Stimulated activated CD4-positive, alpha-beta T cell treated with anti-CD3 and anti-CD28 coated beads, Interleukin-15, amount 100 ng/mL, for 48 hours (primary cell): ENCODE measurements at regions not wholly inside any gene's neighbourhood (a gene's known extent, or its start where the extent isn't known, plus 50 kb on each side); places are given as distances from the start of the nearest gene placed in this dataset.

ENCODE experiments used
- DNase-seq, 2 donors: peaks; one replicate each; pipeline ENCODE4 v3.0.0-alpha.2; 2020; ENCODE audit warnings: low read depth in 2 of 2

DNA sequence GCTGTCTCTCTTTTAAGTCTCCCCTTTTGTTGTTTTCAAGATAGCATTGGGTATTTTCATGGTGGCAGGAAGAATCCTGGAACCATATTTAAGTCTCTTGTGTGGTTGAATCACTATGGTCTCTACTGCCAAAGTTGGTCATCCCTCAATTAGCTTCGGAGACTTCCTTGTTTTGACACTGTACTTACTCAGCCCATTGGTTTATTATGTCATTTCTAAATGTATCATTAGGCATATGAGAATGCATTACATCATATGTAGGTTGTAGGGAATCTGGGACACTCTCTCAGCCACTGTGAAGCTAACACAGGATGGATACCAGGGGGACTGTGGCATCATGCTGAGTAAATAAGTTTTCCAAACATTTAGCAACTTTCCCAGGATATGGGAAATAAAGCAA lies 211.8 kb downstream of the DTHD1 start:
- DNase-seq = no peak

DNA sequence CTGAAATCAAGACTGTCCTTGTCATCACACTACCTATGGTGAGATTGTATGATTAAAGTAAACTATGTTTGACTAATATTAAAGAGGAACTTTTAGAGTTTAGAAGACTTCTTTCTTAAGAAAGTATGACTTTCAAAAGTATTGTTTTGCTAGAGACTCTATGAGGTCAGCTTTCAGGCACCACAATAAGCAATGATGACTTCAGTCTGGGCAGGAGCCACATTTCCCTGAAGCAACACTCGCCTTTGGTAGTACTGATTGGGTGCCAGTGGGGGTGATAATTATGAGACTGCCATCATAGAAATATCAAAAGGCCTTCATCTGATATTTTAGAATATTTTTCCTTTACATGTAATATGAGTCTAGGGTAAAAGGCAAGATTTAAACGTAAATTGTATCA lies 212.6 kb downstream of the DTHD1 start:
- no peak for DNase-seq

DNA sequence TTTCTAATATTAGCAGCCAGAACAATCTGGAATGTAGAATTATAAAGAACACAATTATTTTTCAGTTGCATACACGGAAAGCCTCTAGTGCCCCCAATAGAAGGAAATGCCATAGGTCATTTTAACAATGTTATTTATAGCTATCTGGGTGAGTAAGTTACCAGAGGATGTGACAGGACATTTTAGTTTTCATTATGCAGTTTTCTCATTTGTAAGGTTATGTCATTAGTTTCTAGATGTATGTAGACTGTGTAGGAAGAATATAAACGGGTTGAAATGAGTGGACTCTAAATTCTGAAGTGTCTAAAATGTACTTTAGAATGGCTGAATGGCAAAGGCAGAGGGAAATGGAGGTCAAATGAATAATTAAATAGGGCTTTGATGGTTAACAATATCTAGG lies 213.3 kb downstream of the DTHD1 start:
- no peak for DNase-seq

DNA sequence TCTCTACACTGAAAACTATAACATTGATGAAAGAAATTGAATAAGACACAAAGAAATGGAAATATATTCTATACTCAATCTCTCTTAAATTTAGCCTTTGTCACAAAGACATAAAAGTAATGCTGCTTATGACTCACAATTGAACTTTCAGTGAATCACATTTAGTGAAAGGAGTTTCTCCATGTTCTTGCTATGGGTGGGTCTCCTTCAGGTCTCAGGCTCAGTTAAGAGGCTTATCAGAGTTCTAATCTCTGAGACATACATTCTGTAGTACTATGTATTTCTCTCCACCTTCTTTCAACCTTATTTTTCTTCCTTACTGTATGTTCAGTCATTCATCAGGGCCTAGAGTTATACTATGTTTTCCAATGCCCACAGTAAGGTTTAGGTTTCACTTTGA lies 220.9 kb downstream of the DTHD1 start:
- DNase-seq = no peak

DNA sequence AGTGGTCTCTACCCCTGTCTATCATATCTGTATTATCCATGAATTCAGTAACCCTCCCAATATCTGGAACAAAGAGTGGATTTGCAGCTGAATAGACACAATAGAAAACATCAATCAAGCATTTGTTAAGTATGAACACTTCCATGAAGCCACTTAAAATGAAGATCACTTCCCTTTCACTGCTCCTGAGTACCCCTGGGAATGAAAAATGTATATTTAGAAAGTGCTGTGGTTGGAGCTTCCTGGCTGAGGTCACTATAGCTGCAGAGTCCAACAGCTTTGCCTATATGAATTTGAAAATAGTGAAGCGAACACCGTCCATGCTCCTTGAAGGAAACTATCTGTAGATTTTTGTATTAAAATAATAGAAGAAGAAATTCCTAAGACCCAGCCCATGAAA lies 227.0 kb downstream of the DTHD1 start:
- DNase-seq = no peak

DNA sequence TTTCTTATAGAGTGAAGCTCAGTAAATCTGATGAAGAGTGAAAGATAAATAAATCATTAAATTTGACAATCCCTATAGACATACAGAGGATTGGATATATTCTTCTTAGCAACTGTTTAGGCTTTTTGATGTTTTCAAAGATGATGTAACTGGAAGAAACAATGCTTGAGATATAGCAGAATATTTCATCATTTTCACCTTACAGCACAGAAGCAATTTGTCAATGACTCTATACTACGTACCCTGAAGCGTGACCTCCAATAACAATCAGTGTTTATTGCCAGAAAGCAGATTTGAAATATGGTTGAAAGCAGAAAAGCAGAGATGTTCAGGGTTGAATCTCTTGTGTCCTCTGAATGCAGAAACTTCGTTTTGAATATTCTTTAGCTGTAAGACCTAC lies 228.4 kb downstream of the DTHD1 start:
- no peak for DNase-seq

DNA sequence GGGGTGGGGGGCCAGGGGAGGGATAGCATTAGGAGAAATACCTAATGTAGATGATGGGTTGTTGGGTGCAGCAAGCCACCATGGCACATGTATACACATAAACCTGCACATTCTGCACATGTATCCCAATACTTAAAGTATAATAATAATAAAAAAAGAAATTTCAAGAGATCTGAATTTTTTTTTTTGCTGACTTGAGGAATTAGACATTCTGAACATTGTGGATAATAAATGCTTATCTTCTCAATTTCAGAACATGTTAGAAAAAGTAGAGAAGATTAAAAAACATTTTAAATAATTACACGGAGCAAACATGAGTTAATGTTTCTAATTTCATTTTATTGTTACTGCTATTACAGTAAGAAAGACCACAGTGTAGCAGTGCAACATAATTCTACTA lies 230.4 kb downstream of the DTHD1 start:
- no peak for DNase-seq

DNA sequence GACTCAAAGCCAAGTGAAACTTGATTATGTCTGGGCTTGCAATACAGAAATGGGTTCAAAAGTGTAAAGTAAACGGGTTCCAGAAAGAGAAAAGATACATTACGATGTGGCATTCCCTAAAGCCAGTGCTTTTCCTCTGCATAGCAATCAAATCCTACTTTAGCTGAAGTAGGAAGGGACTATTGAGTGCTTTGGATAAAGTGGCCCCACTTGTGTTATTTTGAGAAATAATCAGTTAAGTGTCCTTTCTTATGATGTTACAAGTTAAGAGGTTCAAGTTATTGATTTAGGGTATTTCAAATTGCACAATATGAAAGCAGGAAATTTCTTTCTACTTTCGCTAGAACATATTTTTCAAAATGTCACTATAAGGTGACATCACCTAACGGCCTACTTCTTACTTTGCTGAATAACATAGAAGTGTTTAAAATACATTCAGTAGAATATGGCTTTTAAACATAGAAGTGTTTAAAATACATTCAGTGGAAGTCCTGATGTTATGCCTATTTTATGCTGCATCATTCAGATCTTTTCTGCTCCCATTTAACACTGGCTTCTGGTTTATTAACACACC lies 235.2 kb downstream of the DTHD1 start:
- DNase-seq = no peak

DNA sequence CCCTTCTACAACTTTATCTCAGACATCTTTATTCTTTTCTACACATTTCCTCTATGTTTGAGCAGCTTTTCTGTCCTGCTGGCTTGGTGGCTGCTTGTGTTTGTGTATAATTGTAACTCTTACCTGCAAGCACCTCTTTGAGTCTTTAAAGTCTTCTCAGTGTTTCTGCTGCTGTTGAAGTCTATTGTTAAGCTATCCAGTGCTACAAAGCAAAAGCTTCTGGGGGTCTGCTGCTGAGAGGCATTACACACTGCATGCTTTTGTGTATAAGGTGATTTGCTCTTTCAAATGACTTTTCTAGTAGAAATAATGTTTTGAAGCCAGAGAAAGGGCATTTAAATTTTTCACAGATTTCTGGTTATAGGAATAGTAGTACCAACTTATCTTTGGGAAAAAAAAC lies 241.8 kb downstream of the DTHD1 start:
- no peak for DNase-seq

DNA sequence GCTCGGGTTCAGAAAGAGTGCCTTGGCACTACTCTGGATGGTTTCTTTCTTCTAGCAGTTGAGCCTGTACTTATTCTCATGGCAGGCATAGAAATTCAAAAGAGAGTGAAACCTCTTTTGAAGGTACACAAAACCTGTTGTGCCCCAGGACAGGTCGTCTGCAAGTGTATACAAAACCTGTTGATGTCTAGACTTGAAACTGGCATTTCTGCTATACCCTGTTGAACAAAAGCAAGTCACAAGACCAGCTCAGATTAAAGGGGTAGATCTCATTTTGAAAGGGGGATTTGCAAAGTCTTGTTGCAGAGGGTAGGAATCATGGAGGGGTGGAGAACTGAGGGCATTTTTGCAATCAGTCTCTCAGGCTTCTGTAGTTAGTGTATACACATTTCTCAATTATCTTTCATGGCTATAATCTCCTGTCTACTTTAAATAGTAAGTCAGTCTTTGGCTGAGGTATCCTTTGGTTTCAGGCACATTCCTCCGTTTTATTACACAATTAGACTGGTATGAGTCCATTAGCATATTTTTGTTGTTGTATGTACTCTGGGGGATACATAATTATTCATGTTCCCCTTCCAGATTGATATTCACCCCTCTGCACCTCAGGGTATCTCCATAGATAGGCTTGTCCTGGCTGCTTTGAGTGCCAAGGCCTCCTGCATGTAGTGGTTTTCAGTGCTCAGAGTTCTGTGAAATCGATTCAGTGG lies 251.4 kb downstream of the DTHD1 start:
- no peak for DNase-seq

DNA sequence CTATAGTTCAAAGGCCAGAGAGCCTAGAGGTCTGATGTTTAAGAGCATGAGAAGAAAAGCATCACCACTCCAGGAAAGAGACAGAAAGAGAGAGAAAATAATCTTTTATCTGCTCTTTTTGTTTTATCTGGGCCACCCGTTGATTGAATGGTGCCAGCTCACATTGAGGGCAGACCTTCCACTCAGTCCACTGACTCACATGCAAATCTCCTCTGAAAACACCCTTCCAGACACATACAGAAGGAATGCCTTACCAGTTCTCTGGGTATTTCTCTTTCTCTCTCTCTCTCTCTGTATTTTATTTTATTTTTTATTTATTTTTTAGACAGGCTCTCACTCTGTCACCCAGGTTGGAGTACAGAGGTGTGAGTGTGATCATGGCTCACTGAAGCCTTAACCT lies 252.5 kb downstream of the DTHD1 start:
- no peak for DNase-seq

DNA sequence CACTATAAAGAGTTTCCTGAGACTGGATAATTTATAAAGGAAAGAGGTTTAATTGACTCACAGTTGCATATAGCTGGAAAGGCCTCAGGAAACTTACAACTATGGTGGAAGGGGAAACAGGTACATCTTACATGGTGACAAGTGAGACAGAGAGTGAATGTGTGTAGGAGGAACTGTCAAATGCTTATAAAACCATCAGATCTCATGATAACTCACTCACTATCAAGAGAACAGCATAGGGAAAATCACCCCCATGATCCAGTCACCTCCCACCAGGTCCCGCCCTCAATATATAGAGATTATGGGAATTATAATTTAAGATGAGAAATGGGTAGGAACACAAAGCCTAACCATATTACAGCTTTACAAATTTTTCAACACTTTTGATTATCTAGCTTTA lies 266.0 kb downstream of the DTHD1 start:
- DNase-seq = no peak

DNA sequence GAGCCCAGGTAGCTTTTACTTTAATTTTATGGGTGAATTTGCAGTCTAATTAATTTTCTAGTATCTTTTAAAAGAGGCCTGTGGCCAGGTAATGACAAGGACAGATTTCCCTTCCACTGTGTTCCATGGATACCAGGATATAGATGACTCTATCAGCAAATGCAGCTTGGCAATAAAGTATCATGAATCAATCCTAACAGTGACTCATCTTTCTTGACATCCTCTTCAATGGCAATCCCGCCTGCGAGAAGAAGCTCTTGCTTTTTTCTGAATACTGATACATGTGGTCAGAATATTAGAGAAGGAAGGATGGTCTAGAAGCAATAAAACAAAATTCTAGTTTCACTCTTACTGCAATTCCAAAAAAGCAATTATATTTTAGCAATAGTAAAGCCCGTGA lies 267.8 kb downstream of the DTHD1 start:
- no peak for DNase-seq

DNA sequence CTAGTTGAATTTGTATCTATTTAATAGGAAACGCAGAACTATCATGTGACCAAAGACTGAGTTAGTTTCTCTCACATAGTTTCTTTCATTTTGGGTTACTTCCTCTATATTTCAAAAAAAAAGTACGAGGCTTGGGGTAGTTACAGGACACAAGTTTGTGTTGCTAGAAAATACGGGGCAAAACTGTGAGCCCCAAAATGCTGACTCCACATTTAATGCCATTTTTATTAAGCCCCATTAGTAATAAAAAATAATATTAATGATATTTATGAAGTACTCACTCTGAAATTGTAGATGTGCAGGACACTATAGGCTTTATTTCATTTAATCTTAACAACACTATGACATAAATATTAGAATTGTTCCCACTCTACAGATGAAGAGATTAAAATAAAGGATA lies 268.6 kb downstream of the DTHD1 start:
- no peak for DNase-seq

DNA sequence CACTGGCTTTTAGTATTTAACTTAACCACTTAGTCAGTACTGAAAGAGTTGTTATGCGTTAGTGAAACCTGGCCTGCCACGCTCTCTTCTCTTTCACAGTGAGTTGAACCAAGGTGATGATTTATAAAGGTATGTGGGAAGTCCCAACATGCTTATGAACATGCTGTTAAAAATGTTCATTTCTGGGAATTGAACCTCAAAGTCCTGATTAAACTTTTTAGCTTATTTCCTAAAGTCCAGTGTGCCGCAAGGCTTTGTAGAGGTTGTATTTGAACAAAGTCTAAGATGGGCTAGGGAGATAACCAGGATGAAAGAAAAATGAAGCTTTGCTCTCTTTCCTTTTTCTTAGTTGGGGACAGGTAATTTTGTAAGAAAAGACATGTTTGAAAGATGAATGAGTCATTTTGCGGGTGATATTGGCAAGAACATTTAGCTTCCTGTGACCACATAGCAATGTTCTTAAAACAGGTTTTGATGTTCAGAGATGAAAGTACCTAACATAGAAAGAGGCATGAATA lies 270.3 kb downstream of the DTHD1 start:
- peak; percentile 5 to 15 for DNase-seq

DNA sequence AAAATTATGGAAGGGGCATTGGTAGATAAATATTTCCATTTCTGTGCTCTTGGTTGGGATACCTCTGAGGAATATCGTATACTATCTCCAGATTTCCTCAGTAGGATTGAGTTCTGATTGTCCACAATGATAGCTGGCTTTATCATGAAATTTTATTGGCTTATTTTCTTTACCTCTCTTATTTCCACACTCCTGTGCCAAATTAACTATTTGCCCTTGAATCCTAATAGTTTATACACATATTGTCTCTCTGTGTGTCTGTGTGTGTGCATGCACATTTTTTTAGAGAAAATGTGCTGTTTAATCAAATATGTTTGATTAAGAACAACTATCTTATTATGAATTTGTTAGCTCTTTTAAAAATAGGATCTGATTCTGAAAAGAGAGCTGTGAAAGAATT lies 271.6 kb downstream of the DTHD1 start:
- no peak for DNase-seq

DNA sequence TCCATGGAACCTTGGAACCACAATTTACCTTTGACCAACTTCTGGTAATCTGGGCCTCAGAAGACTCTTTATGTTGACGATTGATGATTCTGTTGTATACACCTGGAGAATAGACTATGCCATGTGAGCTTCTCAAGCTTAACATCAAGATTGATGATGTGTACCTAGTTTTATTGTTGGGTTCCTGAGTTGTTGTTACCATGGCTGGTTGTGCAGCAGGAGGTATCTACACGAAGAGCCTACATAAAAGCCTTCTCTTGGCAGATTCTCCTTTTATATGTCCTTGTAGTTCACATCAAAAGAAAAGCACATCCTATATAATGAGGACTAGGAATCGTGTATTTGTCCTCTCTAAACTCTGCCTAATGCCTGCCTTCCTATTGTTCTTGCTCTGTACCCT lies 272.0 kb downstream of the DTHD1 start:
- DNase-seq = no peak

DNA sequence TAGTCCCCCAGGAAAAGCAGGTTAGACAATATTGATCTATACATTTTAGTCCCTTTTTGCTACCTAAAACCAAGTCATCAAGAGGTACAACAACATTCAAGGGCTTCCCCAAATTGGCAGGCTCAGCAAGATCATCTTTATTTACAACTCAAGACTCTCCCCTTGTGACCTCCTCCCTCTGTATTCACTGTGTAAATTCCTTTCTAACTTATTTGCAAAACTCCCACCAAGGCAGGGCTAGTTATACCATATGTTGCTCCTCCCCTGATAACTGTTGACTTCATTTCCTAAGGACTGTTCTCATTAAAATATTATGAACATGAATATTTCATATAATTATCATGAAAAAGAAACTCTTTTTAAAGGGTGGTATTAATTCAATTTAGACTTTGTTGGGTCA lies 275.6 kb downstream of the DTHD1 start:
- DNase-seq = no peak

DNA sequence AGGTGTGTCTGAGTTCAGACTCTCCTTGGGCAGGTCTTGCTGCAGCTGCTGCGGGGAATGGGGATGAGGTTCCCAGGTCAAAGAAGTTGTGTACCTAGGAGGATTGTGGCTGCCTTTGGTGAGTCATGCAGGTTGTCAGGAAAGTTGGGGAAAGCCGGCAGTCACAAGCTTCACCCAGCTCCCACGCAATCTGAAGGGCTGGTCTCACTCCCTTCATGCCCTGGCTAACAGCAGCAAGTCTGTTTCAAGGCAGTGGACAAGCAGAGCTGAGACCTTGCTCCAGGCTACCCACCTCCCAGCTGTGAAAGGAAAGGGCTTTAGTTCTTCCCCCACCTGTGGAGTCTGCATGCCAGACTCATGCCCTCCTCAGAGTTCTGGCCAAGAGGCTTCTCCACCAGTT lies 287.2 kb downstream of the DTHD1 start:
- DNase-seq = no peak

DNA sequence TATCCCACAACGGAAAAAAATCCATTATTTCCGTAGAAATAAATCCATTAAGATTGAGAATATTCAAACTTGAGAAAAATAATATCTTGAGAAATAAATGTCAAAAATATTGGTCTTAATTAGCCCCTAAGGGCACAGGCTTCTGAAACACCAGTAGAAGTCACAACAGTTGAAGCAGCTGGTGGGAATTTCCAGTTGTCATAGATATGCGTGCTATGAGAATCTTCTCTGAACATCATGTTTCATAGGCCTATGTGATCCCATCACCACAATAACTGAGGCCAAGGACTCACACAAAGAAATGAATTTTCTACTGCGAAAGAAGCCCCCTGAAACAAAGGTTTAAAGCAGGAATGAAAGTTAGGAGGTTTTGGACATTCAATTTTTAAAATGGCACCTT lies 292.0 kb downstream of the DTHD1 start:
- DNase-seq = no peak

DNA sequence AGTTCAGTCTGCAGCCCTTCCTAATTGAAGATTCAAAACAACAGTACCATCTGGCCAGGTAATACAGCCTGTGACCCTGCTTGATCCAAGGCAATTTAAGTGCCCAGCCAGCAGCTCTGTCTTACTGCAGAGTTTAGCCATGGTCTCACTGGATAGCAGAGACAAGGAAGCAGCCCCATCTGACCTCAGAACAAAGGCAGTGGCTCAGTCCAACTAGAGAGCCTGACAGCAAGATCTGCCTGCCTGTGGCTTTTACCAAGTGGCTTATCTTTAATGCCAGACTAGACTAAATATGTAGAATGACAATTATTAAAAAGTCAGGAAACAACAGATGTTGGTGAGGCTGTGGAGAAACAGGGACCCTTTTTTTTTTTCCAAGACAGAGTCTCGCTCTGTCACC lies 293.4 kb downstream of the DTHD1 start:
- DNase-seq = no peak

DNA sequence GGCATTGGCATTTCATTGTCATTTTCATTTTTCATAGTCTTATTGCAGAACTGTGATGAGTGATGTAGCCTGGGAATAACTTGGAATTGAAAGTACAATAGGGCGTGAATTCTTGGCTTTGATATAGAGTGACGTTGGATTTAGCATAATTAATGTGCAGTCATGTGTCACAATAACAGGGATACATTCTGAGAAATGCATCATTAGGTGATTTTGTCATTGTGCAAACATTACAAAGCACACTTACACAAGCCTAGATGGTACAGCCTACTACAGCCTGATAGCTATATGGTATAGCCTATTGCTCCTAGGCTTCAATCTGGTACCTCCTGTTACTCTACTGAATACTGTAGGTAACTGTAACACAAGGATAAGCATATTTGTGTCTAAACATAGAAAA lies 300.8 kb downstream of the DTHD1 start:
- no peak for DNase-seq

DNA sequence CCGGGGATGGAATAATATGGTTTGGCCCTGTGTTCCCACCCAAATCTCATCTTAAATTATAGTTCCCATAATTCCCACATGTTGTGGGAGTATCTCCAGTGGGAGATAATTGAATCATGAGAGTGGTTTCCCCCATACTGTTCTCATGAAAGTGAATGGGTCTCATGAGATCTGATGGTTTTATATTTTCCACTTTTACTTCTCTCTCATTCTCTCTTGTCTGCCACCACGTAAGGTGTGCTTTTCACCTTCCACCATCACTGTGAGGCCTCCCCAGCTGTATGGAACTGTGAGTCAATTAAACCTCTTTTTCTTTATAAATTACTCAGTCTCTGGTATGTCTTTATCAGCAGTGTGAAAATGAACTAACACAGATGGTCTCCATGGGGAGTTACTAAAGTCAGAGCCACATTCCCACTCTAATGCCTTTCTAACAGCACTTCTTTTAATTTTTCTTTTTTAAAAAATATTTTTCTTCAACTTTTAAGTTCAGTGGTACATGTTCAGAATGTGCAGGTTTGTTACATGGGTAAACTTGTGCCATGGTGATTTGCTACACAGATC lies 306.6 kb downstream of the DTHD1 start:
- no peak for DNase-seq

DNA sequence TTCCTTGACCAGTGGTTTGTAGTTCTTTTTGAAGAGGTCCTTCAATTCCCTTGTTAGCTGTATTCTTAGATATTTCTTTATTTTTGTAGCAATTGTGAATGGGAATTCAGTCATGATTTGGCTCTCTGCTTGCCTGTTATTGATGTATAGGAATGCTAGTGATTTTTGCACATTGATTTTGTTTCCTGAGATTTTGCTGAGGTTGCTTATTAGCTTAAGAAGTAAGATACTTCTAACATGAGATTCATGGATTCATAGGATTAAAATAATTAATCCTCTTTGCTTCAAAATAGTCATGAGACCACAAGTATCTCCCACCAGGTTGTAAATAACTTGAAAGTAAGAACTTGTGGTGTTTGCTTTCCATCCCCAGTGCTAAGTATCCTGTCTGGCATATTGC lies 308.9 kb downstream of the DTHD1 start:
- DNase-seq = no peak
